ENCODE measurements at regions not wholly inside any gene's neighbourhood (a gene's known extent, or its start where the extent isn't known, plus 50 kb on each side); places are given as distances from the start of the nearest gene placed in this dataset.

DNA sequence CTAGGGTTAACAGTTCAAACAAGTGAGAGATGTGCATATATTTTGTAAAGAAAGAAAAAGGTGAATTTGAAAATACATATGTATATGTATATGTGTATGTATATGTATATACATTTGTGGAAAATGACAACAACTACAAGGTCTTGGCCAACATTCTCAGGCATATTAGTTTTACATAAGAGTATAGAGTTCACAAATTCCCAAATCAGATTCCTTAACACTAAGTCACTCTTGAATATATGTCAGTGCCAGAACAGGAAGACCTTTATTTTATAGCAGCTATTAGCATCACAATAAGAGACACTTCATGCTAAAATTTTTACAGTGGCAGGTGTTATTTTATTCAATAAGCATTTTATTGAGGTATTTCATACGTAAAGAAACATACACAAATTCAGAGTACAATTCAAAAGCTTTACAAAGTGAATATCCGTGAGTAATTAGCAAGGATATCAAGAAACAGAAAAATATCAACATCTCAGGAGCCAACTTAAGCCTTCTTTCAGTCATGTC lies 179.7 kb downstream of the SLC6A15 start:
- Histone ChIP-seq H3K4me1 (ENCODE audit: control insufficient read depth in 2 of 3, insufficient read depth in 2 of 3, low read depth in 1 of 3, low read length in 3 of 3) (no peaks in the 10 kb centered on the region), H3K9me3 (ENCODE audit: control insufficient read depth in 2 of 3, insufficient read depth in 1 of 3, low read length in 3 of 3) (no peaks in the 10 kb centered on the region), H3K4me3 (ENCODE audit: low read length in 3 of 3) (no peak overlapping the region), H3K36me3 (ENCODE audit: control insufficient read depth in 2 of 3, insufficient read depth in 3 of 3, low read length in 3 of 3) (no peaks in the 10 kb centered on the region), H3K27me3 (ENCODE audit: control insufficient read depth, insufficient read depth, low read length) (no peaks in the 10 kb centered on the region), H3K9ac (ENCODE audit: low read length in 3 of 3) (no peak overlapping the region), H3K27ac (ENCODE audit: low read depth in 2 of 2, low read length in 2 of 2) (no peak overlapping the region)
- no peak for TF ChIP-seq CTCF (IDR thresholded peaks at IDR 0.05; ENCODE audit: borderline replicate concordance, extremely low read depth, insufficient read depth)
- no peak for DNase-seq
- FAIRE-seq: no peak
- intact Hi-C loops (cut with DNase I): no loop called here

GRCh38 chr12:84730561-84731162 lies 181.9 kb downstream of the SLC6A15 start:
- no peak overlapping the region for H3K27ac ChIP-seq (ENCODE audit: low read depth in 2 of 2, low read length in 2 of 2)
- intact Hi-C loops (cut with DNase I): no loop called here
- TF ChIP-seq CTCF (IDR thresholded peaks at IDR 0.05; ENCODE audit: borderline replicate concordance, extremely low read depth, insufficient read depth): no peak
- no peak for DNase-seq
- H3K4me1 ChIP-seq (ENCODE audit: control insufficient read depth in 2 of 3, insufficient read depth in 2 of 3, low read depth in 1 of 3, low read length in 3 of 3): no peaks in the 10 kb centered on the region
- FAIRE-seq: no peak
- H3K36me3 ChIP-seq (ENCODE audit: control insufficient read depth in 2 of 3, insufficient read depth in 3 of 3, low read length in 3 of 3): no peaks in the 10 kb centered on the region
- H3K27me3 ChIP-seq (ENCODE audit: control insufficient read depth, insufficient read depth, low read length): no peaks in the 10 kb centered on the region
- no peak overlapping the region for H3K4me3 ChIP-seq (ENCODE audit: low read length in 3 of 3)
- H3K9me3 ChIP-seq (ENCODE audit: control insufficient read depth in 2 of 3, insufficient read depth in 1 of 3, low read length in 3 of 3): no peaks in the 10 kb centered on the region
- H3K9ac ChIP-seq (ENCODE audit: low read length in 3 of 3): no peak overlapping the region

GRCh38 chr12:84727961-84728360 lies 184.6 kb downstream of the SLC6A15 start:
- Histone ChIP-seq H3K9ac (ENCODE audit: low read length in 3 of 3) (no peak overlapping the region), H3K27me3 (ENCODE audit: control insufficient read depth, insufficient read depth, low read length) (no peaks in the 10 kb centered on the region), H3K27ac (ENCODE audit: low read depth in 2 of 2, low read length in 2 of 2) (no peak overlapping the region), H3K4me3 (ENCODE audit: low read length in 3 of 3) (no peak overlapping the region), H3K4me1 (ENCODE audit: control insufficient read depth in 2 of 3, insufficient read depth in 2 of 3, low read depth in 1 of 3, low read length in 3 of 3) (no peaks in the 10 kb centered on the region), H3K9me3 (ENCODE audit: control insufficient read depth in 2 of 3, insufficient read depth in 1 of 3, low read length in 3 of 3) (no peaks in the 10 kb centered on the region), H3K36me3 (ENCODE audit: control insufficient read depth in 2 of 3, insufficient read depth in 3 of 3, low read length in 3 of 3) (no peaks in the 10 kb centered on the region)
- intact Hi-C loops (cut with DNase I): no loop called here
- TF ChIP-seq CTCF (IDR thresholded peaks at IDR 0.05; ENCODE audit: borderline replicate concordance, extremely low read depth, insufficient read depth): no peak
- no peak for FAIRE-seq
- DNase-seq: peak in 3 of 5 donors; percentile 11 to 44 (median 30)

DNA sequence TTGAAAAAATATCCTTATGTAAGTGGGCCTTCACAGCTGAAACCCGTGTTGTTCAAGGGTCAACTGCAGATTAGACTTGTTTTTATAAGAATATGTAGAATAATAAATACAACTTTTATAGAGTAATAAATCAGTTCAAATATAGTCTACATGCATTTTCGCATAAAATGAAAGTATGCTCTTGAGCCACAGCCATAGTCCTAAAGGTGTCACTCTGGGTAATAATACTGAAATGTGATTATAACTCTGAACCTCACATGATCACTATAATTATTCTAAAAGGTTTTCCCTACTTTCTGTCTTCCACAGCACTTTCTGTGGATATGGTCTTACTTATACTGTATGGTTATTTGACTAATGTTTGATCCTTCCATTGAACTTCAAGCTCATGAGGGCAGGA lies 185.8 kb downstream of the SLC6A15 start:
- TF ChIP-seq CTCF (IDR thresholded peaks at IDR 0.05; ENCODE audit: borderline replicate concordance, extremely low read depth, insufficient read depth): no peak
- no peak overlapping the region for H3K27ac ChIP-seq (ENCODE audit: low read depth in 2 of 2, low read length in 2 of 2)
- H3K9me3 ChIP-seq (ENCODE audit: control insufficient read depth in 2 of 3, insufficient read depth in 1 of 3, low read length in 3 of 3): no peaks in the 10 kb centered on the region
- intact Hi-C loops (cut with DNase I): no loop called here
- H3K9ac ChIP-seq (ENCODE audit: low read length in 3 of 3): no peak overlapping the region
- H3K36me3 ChIP-seq (ENCODE audit: control insufficient read depth in 2 of 3, insufficient read depth in 3 of 3, low read length in 3 of 3): no peaks in the 10 kb centered on the region
- DNase-seq (peak in 1 of 5 donors; percentile 20), FAIRE-seq (no peak)
- no peaks in the 10 kb centered on the region for H3K4me1 ChIP-seq (ENCODE audit: control insufficient read depth in 2 of 3, insufficient read depth in 2 of 3, low read depth in 1 of 3, low read length in 3 of 3)
- H3K27me3 ChIP-seq (ENCODE audit: control insufficient read depth, insufficient read depth, low read length): no peaks in the 10 kb centered on the region
- no peak overlapping the region for H3K4me3 ChIP-seq (ENCODE audit: low read length in 3 of 3)
